HG03025 (cell line): ENCODE measurements at regions not wholly inside any gene's neighbourhood (a gene's known extent, or its start where the extent isn't known, plus 50 kb on each side); places are given as distances from the start of the nearest gene placed in this dataset.
"Not testable (repeated sequence)": the region's sequence is repeated elsewhere in the genome, so short reads cannot be mapped to it uniquely, and the experiment has no call there.

Source experiments
- ATAC-seq: cut with Tn5 transposase; IDR thresholded peaks from one replicate; pipeline ENCODE4 v1.9.1; 2021; ENCODE audit warnings: mild to moderate bottlenecking, moderate library complexity; ENCODE audit not compliant: unreplicated experiment, low FRiP score

- peak; percentile 43 for ATAC-seq
Measured at GRCh38 chr9:110128664-110129329, 79.2 kb downstream of the C9orf152 start.

- ATAC-seq, result no peak
Measured at GRCh38 chr9:110129425-110129824, 78.5 kb downstream of the C9orf152 start.

- no peak for ATAC-seq
Measured at GRCh38 chr9:110130211-110130610, 77.7 kb downstream of the C9orf152 start.

- ATAC-seq, result no peak
Measured at GRCh38 chr9:110130791-110131416, 77.1 kb downstream of the C9orf152 start.

- ATAC-seq, result no peak
Measured at GRCh38 chr9:110131499-110131898, 76.5 kb downstream of the C9orf152 start.

GRCh38 chr9:110132531-110132930, 75.4 kb downstream of the C9orf152 start:
- ATAC-seq, result not testable (repeated sequence)

GRCh38 chr9:110133059-110133458, 74.9 kb downstream of the C9orf152 start:
- ATAC-seq, result no peak

- ATAC-seq, result no peak
Measured at GRCh38 chr9:110133608-110134210, 74.2 kb downstream of the C9orf152 start.

- ATAC-seq, result no peak
Measured at GRCh38 chr9:110135846-110136245, 72.1 kb downstream of the C9orf152 start.

GRCh38 chr9:110136802-110137201, 71.2 kb downstream of the C9orf152 start:
- no peak for ATAC-seq

- no peak for ATAC-seq
Measured at GRCh38 chr9:110140276-110140675, 67.7 kb downstream of the C9orf152 start.

GRCh38 chr9:110141227-110141793, 66.6 kb downstream of the C9orf152 start:
- no peak for ATAC-seq

- no peak for ATAC-seq
Measured at GRCh38 chr9:110142253-110142652, 65.7 kb downstream of the C9orf152 start.

GRCh38 chr9:110142868-110143481, 65.0 kb downstream of the C9orf152 start:
- peak; percentile 30 for ATAC-seq

GRCh38 chr9:110143485-110143884, 64.5 kb downstream of the C9orf152 start:
- peak; percentile 44 for ATAC-seq

GRCh38 chr9:110143950-110144545, 63.9 kb downstream of the C9orf152 start:
- ATAC-seq, result peak; percentile 43

- no peak for ATAC-seq
Measured at GRCh38 chr9:110146373-110146772, 61.6 kb downstream of the C9orf152 start.

- peak; percentile 53 for ATAC-seq
Measured at GRCh38 chr9:110148384-110148783, 59.6 kb downstream of the C9orf152 start.

- no peak for ATAC-seq
Measured at GRCh38 chr9:110148891-110149290, 59.1 kb downstream of the C9orf152 start.
